GM12892 (cell line): ENCODE measurements at regions not wholly inside any gene's neighbourhood (a gene's known extent, or its start where the extent isn't known, plus 50 kb on each side); places are given as distances from the start of the nearest gene placed in this dataset.

Experiments used
- POLR2A ChIP-seq: IDR thresholded peaks from 2 replicates; pipeline ENCODE4 v1.6.1; 2011; ENCODE audit warnings: low read depth, low read length, control low read depth
- POLR2AphosphoS5 ChIP-seq: IDR thresholded peaks from 2 replicates; pipeline ENCODE4 v1.6.1; 2011; ENCODE audit warnings: low read depth, low read length, control low read depth
- TAF1 ChIP-seq: IDR thresholded peaks from 2 replicates; pipeline ENCODE4 v1.6.1; 2011; ENCODE audit warnings: low read depth, mild to moderate bottlenecking, control low read depth, low read length, borderline replicate concordance

- TF ChIP-seq POLR2AphosphoS5 = no peak
- no peak for TF ChIP-seq POLR2A
- TF ChIP-seq TAF1 = no peak
These were observed 1147.6 kb downstream of the AACS start for GRCh38 chr12:126212824-126213223.
